Kidney (tissue), 13 donors: ENCODE measurements at regions not wholly inside any gene's neighbourhood (a gene's known extent, or its start where the extent isn't known, plus 50 kb on each side); places are given as distances from the start of the nearest gene placed in this dataset.

Experiments used
- DNase-seq, 5 donors: peaks; one replicate each; pipeline ENCODE4 v3.0.0-alpha.2; 2013 to 2020
- FAIRE-seq: peaks from 2 replicates; lab custom pipeline; 2012; peaks lifted over from hg19 to GRCh38; lab: Jason Lieb, UNC
- H3K27ac ChIP-seq, 2 donors: one replicate each; pipeline ENCODE4 v1.7.0; 2013; ENCODE audit warnings: low read depth in 2 of 2, low read length in 2 of 2, inconsistent platforms in 1 of 2
- H3K27me3 ChIP-seq: one replicate; pipeline ENCODE4 v1.7.1; 2013; ENCODE audit warnings: low read length, inconsistent platforms; ENCODE audit not compliant: control insufficient read depth, insufficient read depth
- H3K36me3 ChIP-seq, 3 donors: one replicate each; pipeline versions ENCODE4 v1.7.0 to v1.7.1; 2013; ENCODE audit warnings: low read length in 3 of 3, control low read depth in 1 of 3, inconsistent platforms in 1 of 3; ENCODE audit not compliant: insufficient read depth in 3 of 3, control insufficient read depth in 2 of 3
- H3K4me1 ChIP-seq, 3 donors: one replicate each; pipeline versions ENCODE4 v1.7.0 to v1.7.1; 2013; ENCODE audit warnings: low read length in 3 of 3, inconsistent platforms in 1 of 3, low read depth in 1 of 3; ENCODE audit not compliant: control insufficient read depth in 2 of 3, insufficient read depth in 2 of 3
- H3K4me3 ChIP-seq, 3 donors: one replicate each; pipeline versions ENCODE4 v1.7.0 to v1.8.1; 2013; ENCODE audit warnings: low read length in 3 of 3, control low read depth in 1 of 3, inconsistent platforms in 1 of 3
- H3K9ac ChIP-seq, 3 donors: one replicate each; pipeline versions ENCODE4 v1.7.0 to v1.7.1; 2013; ENCODE audit warnings: low read length in 3 of 3, control low read depth in 1 of 3, inconsistent platforms in 1 of 3
- H3K9me3 ChIP-seq, 3 donors: one replicate each; pipeline versions ENCODE4 v1.7.0 to v1.7.1; 2013; ENCODE audit warnings: low read length in 3 of 3, control low read depth in 1 of 3, inconsistent platforms in 1 of 3; ENCODE audit not compliant: control insufficient read depth in 2 of 3, insufficient read depth in 1 of 3
- CTCF ChIP-seq: IDR thresholded peaks from 3 replicates; pipeline ENCODE4 v1.5.1; 2012; ENCODE audit warnings: mild to moderate bottlenecking, moderate library complexity, borderline replicate concordance; ENCODE audit not compliant: insufficient read depth; ENCODE audit errors: extremely low read depth
- intact Hi-C: fragments of 100-400 bp; cut with DNase I; formaldehyde crosslinking; loops from one replicate; pipeline ENCODE4 v1.11.1; 2022
- donor health status: control.
- donor health status: control.
- donor health status: control.
- donor health status: control.
- donor health status: control.
- donor health status: DM: yes; HTN: yes; CAD: no.
- donor health status: Normal renal cell carcinoma (clear cell type).

- DNase-seq (no peak), FAIRE-seq (no peak)
- no peaks in the 10 kb centered on the region for H3K36me3 ChIP-seq
- no peaks in the 10 kb centered on the region for H3K9me3 ChIP-seq
- intact Hi-C loops, result no loop called here
- no peaks in the 10 kb centered on the region for H3K27me3 ChIP-seq
- no peak overlapping the region for H3K4me3 ChIP-seq
- no peak overlapping the region for H3K9ac ChIP-seq
- H3K27ac ChIP-seq, result no peak overlapping the region
- no peak for TF ChIP-seq CTCF
- H3K4me1 ChIP-seq, result no peaks in the 10 kb centered on the region
Observed at GRCh38 chr5:12570688-12571087, 666.4 kb upstream of the CTNND2 start.

- Histone ChIP-seq H3K4me1 (no peaks in the 10 kb centered on the region), H3K4me3 (no peak overlapping the region), H3K9me3 (no peaks in the 10 kb centered on the region), H3K27me3 (no peaks in the 10 kb centered on the region), H3K27ac (no peak overlapping the region), H3K9ac (no peak overlapping the region), H3K36me3 (no peaks in the 10 kb centered on the region)
- intact Hi-C loops, result no loop called here
- DNase-seq (no peak), FAIRE-seq (no peak)
- no peak for TF ChIP-seq CTCF
Observed at GRCh38 chr5:12566441-12566840, 662.2 kb upstream of the CTNND2 start.

- intact Hi-C loops, result no loop called here
- Histone ChIP-seq H3K4me3 (no peak overlapping the region), H3K9me3 (no peaks in the 10 kb centered on the region), H3K9ac (no peak overlapping the region), H3K27ac (no peak overlapping the region), H3K4me1 (no peaks in the 10 kb centered on the region), H3K27me3 (no peaks in the 10 kb centered on the region), H3K36me3 (no peaks in the 10 kb centered on the region)
- no peak for FAIRE-seq
- no peak for TF ChIP-seq CTCF
- no peak for DNase-seq
Observed at GRCh38 chr5:12557012-12557411, 652.8 kb upstream of the CTNND2 start.

DNA sequence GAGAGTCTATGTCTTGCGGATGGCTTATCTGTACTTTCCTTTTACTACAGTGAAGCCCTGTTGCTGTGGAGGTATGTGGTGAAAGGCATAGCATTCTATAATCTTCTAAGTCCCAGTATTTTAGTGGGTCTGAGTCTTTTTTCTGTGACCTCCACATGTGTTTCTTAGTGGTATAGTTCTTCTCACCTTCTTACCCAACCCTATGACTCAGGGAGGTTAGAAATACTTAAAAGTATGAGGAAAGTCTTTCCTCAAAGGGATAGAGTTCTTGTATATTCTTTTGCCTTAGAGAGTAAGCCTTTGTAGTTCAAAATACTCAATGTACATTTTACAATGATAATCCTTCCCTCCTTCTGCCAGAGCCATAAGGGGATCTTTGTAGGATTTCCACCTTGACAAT is 621.9 kb upstream of the CTNND2 start:
- no peak for FAIRE-seq
- peaks cover 0 to 4% (median 4%) of the 10 kb centered on the region in 3 donors for H3K9me3 ChIP-seq
- intact Hi-C loops, result no loop called here
- H3K36me3 ChIP-seq, result no peaks in the 10 kb centered on the region
- H3K27ac ChIP-seq, result no peak overlapping the region
- no peak overlapping the region for H3K4me3 ChIP-seq
- DNase-seq, result no peak
- H3K27me3 ChIP-seq, result no peaks in the 10 kb centered on the region
- no peak overlapping the region for H3K9ac ChIP-seq
- H3K4me1 ChIP-seq, result no peaks in the 10 kb centered on the region
- TF ChIP-seq CTCF, result no peak
